Adrenal gland (tissue), 9 donors: ENCODE measurements at regions not wholly inside any gene's neighbourhood (a gene's known extent, or its start where the extent isn't known, plus 50 kb on each side); places are given as distances from the start of the nearest gene placed in this dataset.

Experiments
- DNase-seq, 7 donors: peaks; one replicate each; pipeline ENCODE4 v3.0.0-alpha.2; 2019 to 2020
- H3K27ac ChIP-seq, 5 donors: fragments of 200-600 bp; sonication (generic) in 4 of 5; 1 replicate in 3 of 5; 2 replicates in 2 of 5; pipeline versions ENCODE4 v1.5.1 to v1.8.0; 2016 to 2020; ENCODE audit warnings: mild to moderate bottlenecking in 1 of 5
- H3K27me3 ChIP-seq: fragments of 200-600 bp; 2 replicates; pipeline ENCODE4 v1.8.0; 2021
- H3K36me3 ChIP-seq, 2 donors: fragments of 200-600 bp; replicated peaks in 1 of 2; 1 replicate in 1 of 2; 2 replicates in 1 of 2; pipeline versions ENCODE4 v1.5.1 to v1.8.0; 2018 to 2022
- H3K4me1 ChIP-seq, 2 donors: fragments of 200-600 bp; replicated peaks in 1 of 2; 1 replicate in 1 of 2; 2 replicates in 1 of 2; pipeline versions ENCODE4 v1.5.1 to v1.8.0; 2018 to 2021
- H3K4me3 ChIP-seq, 4 donors: fragments of 200-600 bp; sonication (generic) in 3 of 4; one replicate each; pipeline ENCODE4 v1.5.1; 2016 to 2018
- H3K9me3 ChIP-seq, 3 donors: fragments of 200-600 bp; sonication (generic) in 1 of 3; replicated peaks in 1 of 3; 1 replicate in 2 of 3; 2 replicates in 1 of 3; pipeline versions ENCODE4 v1.5.1 to v1.8.0; 2016 to 2021
- CTCF ChIP-seq, 6 experiments: fragments of 450-650 bp in 4 of 6; fragments of 200-600 bp in 2 of 6; sonication (generic) in 1 of 6; IDR thresholded peaks; 1 replicate in 5 of 6; 2 replicates in 1 of 6; pipeline versions ENCODE4 v1.5.1 to v1.8.0; 2016 to 2021; ENCODE audit warnings: antibody characterized with exemption in 6 of 6, mild to moderate bottlenecking in 2 of 6, moderate library complexity in 1 of 6
- POLR2A ChIP-seq, 2 donors: fragments of 450-650 bp; IDR thresholded peaks; one replicate each; pipeline ENCODE4 v1.6.1; 2017; ENCODE audit warnings: antibody characterized with exemption in 2 of 2, mild to moderate bottlenecking in 2 of 2, moderate library complexity in 1 of 2
- WGBS, 4 donors: extraction: QIAGEN DNeasy Blood & Tissue Kit in 2 of 4; methylation state at CpG; one replicate each; pipeline versions ENCODE4 v1.1.5 to v1.1.7; 2013 to 2017; 5-methylcytosine and 5-hydroxymethylcytosine counted together
- intact Hi-C, 2 donors: fragments of 100-400 bp; cut with DNase I; formaldehyde crosslinking; loops; one replicate each; pipeline versions ENCODE4 v1.14.1 to v1.15.0; 2022 to 2023
- donor health status: healthy with polysubstance abuse.
- donor health status: Bipolar disorder and iron deficiency.
- donor health status: DM: yes; HTN: yes; CAD: no.
- donor health status: DM: no; HTN: no; CAD: no.
- donor health status: DM: no; HTN: no; CAD: no.

- no peaks in the 10 kb centered on the region for H3K27me3 ChIP-seq
- H3K27ac ChIP-seq = no peak overlapping the region
- H3K9me3 ChIP-seq = no peaks in the 10 kb centered on the region
- H3K4me3 ChIP-seq = no peak overlapping the region
- H3K4me1 ChIP-seq = no peaks in the 10 kb centered on the region
- no peak for DNase-seq
- TF ChIP-seq CTCF (IDR thresholded peaks at IDR 0.05) (no peak), POLR2A (IDR thresholded peaks at IDR 0.05) (no peak)
- intact Hi-C loops = no loop called here
- no peaks in the 10 kb centered on the region for H3K36me3 ChIP-seq
- 56 to 63% (median 62%) methylated on average over 3 of the region's 3 CpGs for WGBS, 4 donors
Measured at GRCh38 chr18:60596928-60597327, 224.4 kb upstream of the MC4R start.

- no peak overlapping the region for H3K27ac ChIP-seq
- TF ChIP-seq POLR2A (IDR thresholded peaks at IDR 0.05) = no peak
- no peak for TF ChIP-seq CTCF (IDR thresholded peaks at IDR 0.05)
- no peaks in the 10 kb centered on the region for H3K36me3 ChIP-seq
- DNase-seq = no peak
- H3K4me3 ChIP-seq = no peak overlapping the region
- no peaks in the 10 kb centered on the region for H3K4me1 ChIP-seq
- H3K27me3 ChIP-seq = no peaks in the 10 kb centered on the region
- WGBS, 4 donors = 51 to 60% (median 53%) methylated on average over 1 of the region's 1 CpG
- no peaks in the 10 kb centered on the region for H3K9me3 ChIP-seq
- intact Hi-C loops = no loop called here
Measured at GRCh38 chr18:60599267-60599666, 226.7 kb upstream of the MC4R start.

GRCh38 chr18:60599995-60600394, 227.4 kb upstream of the MC4R start:
- H3K27me3 ChIP-seq = no peaks in the 10 kb centered on the region
- no peak overlapping the region for H3K4me3 ChIP-seq
- TF ChIP-seq POLR2A (IDR thresholded peaks at IDR 0.05) (no peak), CTCF (IDR thresholded peaks at IDR 0.05) (no peak)
- H3K36me3 ChIP-seq = no peaks in the 10 kb centered on the region
- intact Hi-C loops = no loop called here
- 68 to 81% (median 76%) methylated on average over 2 of the region's 2 CpGs for WGBS, 4 donors
- H3K4me1 ChIP-seq = no peaks in the 10 kb centered on the region
- H3K9me3 ChIP-seq = no peaks in the 10 kb centered on the region
- no peak for DNase-seq
- H3K27ac ChIP-seq = no peak overlapping the region

- Histone ChIP-seq H3K27ac (no peak overlapping the region), H3K27me3 (no peaks in the 10 kb centered on the region), H3K9me3 (no peaks in the 10 kb centered on the region), H3K4me3 (no peak overlapping the region), H3K36me3 (no peaks in the 10 kb centered on the region), H3K4me1 (no peaks in the 10 kb centered on the region)
- no peak for TF ChIP-seq CTCF (IDR thresholded peaks at IDR 0.05)
- TF ChIP-seq POLR2A (IDR thresholded peaks at IDR 0.05) = no peak
- no peak for DNase-seq
- intact Hi-C loops = no loop called here
- WGBS, 4 donors = 68 to 86% (median 79%) methylated on average over 2 of the region's 2 CpGs
Measured at GRCh38 chr18:60601249-60601648, 228.7 kb upstream of the MC4R start.
